GM12872 (cell line): ENCODE measurements at regions not wholly inside any gene's neighbourhood (a gene's known extent, or its start where the extent isn't known, plus 50 kb on each side); places are given as distances from the start of the nearest gene placed in this dataset.

Experiments
- CTCF ChIP-seq: IDR thresholded peaks from 3 replicates; pipeline ENCODE4 v1.5.1; 2011; ENCODE audit warnings: low read depth, mild to moderate bottlenecking, low read length, moderate library complexity; ENCODE audit not compliant: insufficient read depth

DNA sequence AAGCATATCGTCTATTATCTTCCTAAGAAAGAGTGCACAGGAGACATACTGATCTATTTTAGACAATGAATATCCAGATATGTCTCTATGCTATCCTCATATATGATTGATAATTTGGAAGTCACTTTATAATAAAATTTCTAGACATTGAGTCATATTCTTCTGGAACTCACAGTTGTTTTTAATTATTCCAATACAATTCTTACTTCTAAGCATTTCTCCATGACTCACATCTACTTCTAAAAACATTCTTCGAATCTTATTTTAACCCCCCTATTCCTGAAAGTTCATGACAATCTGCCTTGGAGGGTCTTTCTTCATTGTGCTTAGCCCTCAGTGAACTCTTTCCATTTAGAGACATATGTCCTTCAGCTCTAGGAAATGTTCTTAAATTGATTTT is 368.1 kb downstream of the MDFIC start:
- no peak for TF ChIP-seq CTCF

- no peak for TF ChIP-seq CTCF
Observed at GRCh38 chr7:115276791-115277190, 354.9 kb downstream of the MDFIC start.

DNA sequence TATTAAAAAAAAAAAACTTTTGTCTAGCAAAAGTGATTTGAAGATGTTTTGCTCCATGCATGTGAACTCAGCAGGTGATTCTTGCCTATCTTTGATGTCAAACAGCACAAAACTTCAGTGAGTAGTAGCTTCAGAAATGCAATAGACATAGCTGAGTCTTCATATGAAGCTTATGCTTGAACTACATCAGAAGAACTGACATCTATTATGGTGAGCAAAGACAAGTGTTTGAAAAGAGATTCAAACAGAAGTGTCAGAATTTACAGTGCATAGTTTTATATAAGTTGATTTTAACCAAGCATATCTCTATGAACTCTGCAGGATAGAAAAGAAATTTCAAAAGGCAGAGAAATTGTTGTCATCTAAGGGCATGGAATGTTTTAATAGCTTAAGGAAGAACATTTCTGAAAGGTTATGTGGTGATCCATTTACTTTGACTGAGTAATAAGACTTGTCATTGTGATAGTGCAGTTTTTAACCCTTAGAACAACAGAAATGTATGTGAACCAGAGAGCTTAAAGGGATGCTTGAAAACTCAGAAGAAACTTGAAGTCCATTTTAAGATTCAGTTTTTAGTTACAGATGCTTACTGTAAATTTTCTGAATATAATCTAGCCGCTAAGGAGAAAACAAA is 351.4 kb downstream of the MDFIC start:
- no peak for TF ChIP-seq CTCF

DNA sequence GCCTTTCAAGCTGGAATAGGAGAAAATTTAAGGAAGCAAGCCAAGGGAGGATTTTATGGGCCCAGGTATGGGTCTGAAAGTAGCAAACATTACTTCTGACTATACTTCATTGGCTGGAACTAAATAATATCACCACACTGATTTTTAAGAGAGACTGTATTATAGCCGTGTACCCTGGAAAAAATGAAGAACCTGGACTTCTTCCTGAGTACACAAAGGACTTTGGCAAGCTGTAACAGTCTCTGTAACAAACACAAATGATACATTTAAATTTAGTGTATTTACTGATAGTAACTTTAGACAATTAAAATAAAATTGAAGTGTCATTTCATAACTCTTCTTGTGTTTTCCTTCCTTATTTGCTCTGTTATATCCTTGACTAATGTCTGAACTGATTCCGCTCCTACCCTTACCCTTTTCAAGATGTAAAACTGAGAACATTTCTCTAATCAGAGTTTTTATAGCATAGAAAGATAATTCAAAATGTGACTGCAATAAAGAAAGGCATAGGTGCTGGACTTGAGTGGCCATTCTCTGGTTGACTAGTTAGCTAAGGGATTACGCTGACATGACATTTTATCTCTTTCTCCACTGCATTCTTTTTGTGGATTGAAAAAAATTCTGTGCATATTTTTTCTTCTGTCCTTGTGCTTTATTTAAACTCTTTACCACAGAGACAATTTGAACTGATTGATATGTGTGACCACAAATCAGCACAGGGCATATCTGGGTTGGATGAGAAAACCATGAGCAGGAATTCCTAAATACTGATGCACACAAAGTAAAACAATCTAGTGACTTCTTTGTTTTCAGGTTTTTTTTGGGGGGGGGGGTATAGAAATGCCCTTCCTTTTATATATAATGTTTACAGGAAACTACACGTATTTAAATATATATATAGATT is 349.7 kb downstream of the MDFIC start:
- TF ChIP-seq CTCF: no peak

DNA sequence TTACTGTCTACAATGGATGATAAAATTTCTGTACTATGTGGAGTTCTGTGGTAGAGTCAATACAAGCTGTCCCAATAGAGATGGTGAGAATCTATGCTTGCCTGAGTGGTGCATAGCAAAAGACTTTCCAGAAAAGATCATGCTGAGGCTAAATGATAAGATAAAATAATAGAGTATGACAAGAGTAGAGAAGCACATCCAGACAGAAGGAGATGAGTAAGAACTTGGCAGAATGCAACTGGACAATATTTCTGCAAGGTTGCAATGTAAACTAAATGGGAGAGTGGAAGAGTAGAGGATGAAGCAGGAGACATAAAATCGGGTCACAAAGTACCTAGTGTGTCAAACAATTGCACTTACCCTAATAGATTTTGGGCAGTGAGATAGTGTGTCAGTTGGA is 347.6 kb downstream of the MDFIC start:
- no peak for TF ChIP-seq CTCF

DNA sequence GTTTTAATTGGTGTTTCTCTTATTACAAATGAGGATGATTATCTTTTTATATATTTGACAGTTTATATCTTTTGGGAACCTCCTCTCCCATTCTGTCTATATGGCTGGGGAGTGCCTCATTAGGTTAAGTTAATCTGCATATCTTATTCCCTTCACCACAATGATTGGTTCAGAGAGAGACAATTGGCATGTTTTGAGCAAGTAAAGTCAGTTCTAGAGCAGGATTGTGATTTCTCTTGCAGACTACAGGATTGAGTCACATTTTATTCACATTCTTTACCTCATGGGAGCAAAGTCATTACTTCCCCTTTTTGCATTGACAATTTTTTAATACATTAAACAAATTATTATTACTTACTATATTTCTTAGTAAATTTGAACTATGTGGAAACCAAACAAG is 345.6 kb downstream of the MDFIC start:
- no peak for TF ChIP-seq CTCF

DNA sequence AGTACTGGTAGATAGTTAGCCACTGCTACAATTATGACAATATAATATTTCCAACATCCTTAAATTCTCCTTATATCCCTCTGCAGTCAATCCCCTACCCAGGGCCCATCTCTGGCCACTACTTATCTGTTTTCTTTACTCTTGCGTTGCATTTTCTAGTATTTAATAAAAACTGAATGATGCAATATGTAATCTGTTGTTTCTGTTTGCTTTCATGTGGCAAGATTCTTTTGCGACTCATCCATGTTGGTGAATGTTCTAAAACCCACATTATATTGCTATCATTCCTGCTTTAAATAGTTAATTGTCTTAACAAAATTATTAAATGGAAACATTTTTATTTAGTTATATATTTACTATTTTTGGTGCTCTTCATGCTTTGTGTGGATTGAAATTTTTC is 338.5 kb downstream of the MDFIC start:
- no peak for TF ChIP-seq CTCF
